ENCODE measurements at regions not wholly inside any gene's neighbourhood (a gene's known extent, or its start where the extent isn't known, plus 50 kb on each side); places are given as distances from the start of the nearest gene placed in this dataset.

DNA sequence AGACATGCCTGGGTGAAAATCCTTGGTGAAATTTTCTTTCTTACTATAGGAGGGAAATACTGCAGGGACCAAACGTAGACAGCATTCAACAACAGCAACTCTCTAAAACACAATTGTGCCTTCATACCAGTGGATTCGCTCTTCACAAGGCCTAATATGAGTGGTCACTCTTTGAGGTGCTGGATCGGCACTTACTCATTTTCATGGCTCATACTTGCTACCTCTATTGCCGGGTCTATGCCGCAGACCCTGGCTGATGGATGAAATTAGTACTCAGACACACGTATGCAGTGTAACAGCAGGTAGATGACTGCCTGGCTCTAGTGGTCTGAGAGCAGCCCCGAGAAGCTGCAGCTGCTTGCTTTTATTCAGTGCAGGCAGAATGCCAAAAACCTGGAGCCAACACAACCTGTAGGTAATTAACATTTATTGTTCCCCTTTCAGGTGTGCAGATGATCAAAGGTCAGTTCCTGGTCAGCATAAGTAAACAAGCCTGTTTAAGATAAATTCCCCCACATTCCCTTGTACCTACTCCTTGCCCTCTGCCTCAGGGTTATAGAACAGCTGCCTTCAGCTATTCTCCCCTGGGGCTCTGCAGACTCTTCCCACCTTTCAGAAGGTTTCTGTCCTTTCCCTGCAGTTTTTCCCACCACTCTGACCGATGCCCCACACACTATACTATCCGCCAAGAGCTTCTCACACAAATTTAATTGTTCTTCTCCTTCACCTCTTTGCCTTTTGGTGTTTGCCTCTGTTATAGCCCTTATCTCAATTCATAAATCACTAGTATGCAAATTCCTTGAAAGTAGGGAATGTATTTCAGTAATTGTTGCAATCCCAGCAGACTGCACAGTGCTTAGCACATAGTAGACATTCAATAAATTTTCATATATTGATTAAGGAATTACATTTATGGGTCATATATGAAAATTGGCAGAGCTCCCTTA, 210.0 kb downstream of the SPANXN3 start:
- in situ Hi-C loops (cut with MboI; ENCODE audit: low sequenced_read_pairs) (no loop called here), intact Hi-C loops (cut with micrococcal nuclease) (no loop called here), dilution Hi-C loops (cut with HindIII; ENCODE audit: low sequenced_read_pairs, unreplicated experiment) (no loop called here)
- H2BK15ac ChIP-seq (ENCODE audit: low read depth, low read length) = no peak overlapping the region
- H3K9me3 ChIP-seq (ENCODE audit: control insufficient read depth, insufficient read depth, low read length) = no peaks in the 10 kb centered on the region
- H3K14ac ChIP-seq (replicated peaks; ENCODE audit: low read depth, low read length) = no peak overlapping the region
- no peaks in the 10 kb centered on the region for H3K36me3 ChIP-seq (ENCODE audit: control insufficient read depth, insufficient read depth, low read length)
- no peak for DNase-seq
- H3K79me1 ChIP-seq (ENCODE audit: low read depth in 1 of 2, low read length in 2 of 2) = no peaks in the 10 kb centered on the region
- no peak overlapping the region for H3K23ac ChIP-seq (ENCODE audit: low read depth, low read length)
- H3K4me2 ChIP-seq (ENCODE audit: low read depth, low read length) = no peak overlapping the region
- H4K91ac ChIP-seq (ENCODE audit: insufficient read depth, low read depth, low read length) = no peak overlapping the region
- TF ChIP-seq MAFK (IDR thresholded peaks at IDR 0.05; ENCODE audit: low read depth, low read length) (no peak), CEBPB (IDR thresholded peaks at IDR 0.05; ENCODE audit: low read depth, low read length) (no peak)
- TF ChIP-seq, protein P1, sequence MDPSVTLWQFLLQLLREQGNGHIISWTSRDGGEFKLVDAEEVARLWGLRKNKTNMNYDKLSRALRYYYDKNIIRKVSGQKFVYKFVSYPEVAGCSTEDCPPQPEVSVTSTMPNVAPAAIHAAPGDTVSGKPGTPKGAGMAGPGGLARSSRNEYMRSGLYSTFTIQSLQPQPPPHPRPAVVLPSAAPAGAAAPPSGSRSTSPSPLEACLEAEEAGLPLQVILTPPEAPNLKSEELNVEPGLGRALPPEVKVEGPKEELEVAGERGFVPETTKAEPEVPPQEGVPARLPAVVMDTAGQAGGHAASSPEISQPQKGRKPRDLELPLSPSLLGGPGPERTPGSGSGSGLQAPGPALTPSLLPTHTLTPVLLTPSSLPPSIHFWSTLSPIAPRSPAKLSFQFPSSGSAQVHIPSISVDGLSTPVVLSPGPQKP (IDR thresholded peaks at IDR 0.05; ENCODE audit: borderline replicate concordance, low read depth, low read length) = no peak
- H2AK5ac ChIP-seq (ENCODE audit: low read depth, low read length) = no peak overlapping the region
- no peaks in the 10 kb centered on the region for H3K4me1 ChIP-seq (ENCODE audit: control insufficient read depth, insufficient read depth, low read length)
- WGBS, 2 experiments (ENCODE audit: extremely low coverage in 2 of 2, insufficient read length in 1 of 2) = no CpG with 5 or more reads among the region's 9 CpGs
- H3K4ac ChIP-seq (ENCODE audit: low read depth, low read length) = no peak overlapping the region
- H4K8ac ChIP-seq (ENCODE audit: low read depth in 2 of 2, low read length in 2 of 2) = no peak overlapping the region
- no peaks in the 10 kb centered on the region for H3K27me3 ChIP-seq (ENCODE audit: control insufficient read depth, insufficient read depth, low read length)
- no peaks in the 10 kb centered on the region for H3K9me1 ChIP-seq (ENCODE audit: insufficient read depth, low read length)
- CTCF ChIA-PET = no interaction called here
- no peak overlapping the region for H2AFZ ChIP-seq (replicated peaks; ENCODE audit: low read length, poor library complexity)
- no peak overlapping the region for H2BK120ac ChIP-seq (ENCODE audit: low read depth, low read length)
- no peak overlapping the region for H3K56ac ChIP-seq (ENCODE audit: extremely low read depth, insufficient read depth, low read length)
- no peak overlapping the region for H4K5ac ChIP-seq (ENCODE audit: low read depth, low read length)
- no peak for ATAC-seq (ENCODE audit: low read depth)
- no peak overlapping the region for H3K9ac ChIP-seq (ENCODE audit: low read depth, low read length)
- no peak overlapping the region for H2BK20ac ChIP-seq (ENCODE audit: low read depth, low read length)
- no peaks in the 10 kb centered on the region for H4K20me1 ChIP-seq (ENCODE audit: insufficient read depth, low read length)
- BruUV-seq (replicated peaks) = no TSS peak
- no peak overlapping the region for H2BK5ac ChIP-seq (ENCODE audit: low read depth, low read length, poor library complexity, severe bottlenecking)
- no peak overlapping the region for H3K27ac ChIP-seq (ENCODE audit: insufficient read depth, low read length)
- POLR2A ChIA-PET (ENCODE audit: unreplicated experiment) = no interaction called here
- no peak overlapping the region for H3K18ac ChIP-seq (ENCODE audit: low read depth, low read length)
- H3K4me3 ChIP-seq (ENCODE audit: insufficient read depth, low read depth, low read length) = no peak overlapping the region
- no peak overlapping the region for H2AK9ac ChIP-seq (replicated peaks; ENCODE audit: low read depth, low read length, poor library complexity)

All from IMR-90 (cell line).